ENCODE measurements at regions not wholly inside any gene's neighbourhood (a gene's known extent, or its start where the extent isn't known, plus 50 kb on each side); places are given as distances from the start of the nearest gene placed in this dataset.
"Not testable (repeated sequence)": the region's sequence is repeated elsewhere in the genome, so short reads cannot be mapped to it uniquely, and the experiment has no call there.

GRCh38 chr15:95698951-95699350 is 631.5 kb upstream of the NR2F2 start:
- no peak for TF ChIP-seq CTCF (IDR thresholded peaks at IDR 0.05; ENCODE audit: borderline replicate concordance, control extremely low read depth, extremely low read depth, insufficient read depth, missing control alignments)
- in situ Hi-C loops (cut with MboI; ENCODE audit: low sequenced_read_pairs, unreplicated experiment) = no loop called here
- no peak for DNase-seq (ENCODE audit: low spot score)

- no peak for TF ChIP-seq CTCF (IDR thresholded peaks at IDR 0.05; ENCODE audit: borderline replicate concordance, control extremely low read depth, extremely low read depth, insufficient read depth, missing control alignments)
- no peak for DNase-seq (ENCODE audit: low spot score)
- in situ Hi-C loops (cut with MboI; ENCODE audit: low sequenced_read_pairs, unreplicated experiment) = no loop called here
Observed at GRCh38 chr15:95699578-95699977, 630.9 kb upstream of the NR2F2 start.

- not testable (repeated sequence) for DNase-seq (ENCODE audit: low spot score)
Observed at GRCh38 chr15:95700692-95701091, 629.8 kb upstream of the NR2F2 start.

GRCh38 chr15:95701410-95701809 is 629.1 kb upstream of the NR2F2 start:
- in situ Hi-C loops (cut with MboI; ENCODE audit: low sequenced_read_pairs, unreplicated experiment) = no loop called here
- TF ChIP-seq CTCF (IDR thresholded peaks at IDR 0.05; ENCODE audit: borderline replicate concordance, control extremely low read depth, extremely low read depth, insufficient read depth, missing control alignments) = no peak

More at GRCh38 chr15:95700692-95701091, 629.8 kb upstream of the NR2F2 start:
- in situ Hi-C loops (cut with MboI; ENCODE audit: low sequenced_read_pairs, unreplicated experiment) = not testable (repeated sequence)

GRCh38 chr15:95709959-95710695 is 620.4 kb upstream of the NR2F2 start:
- in situ Hi-C loops (cut with MboI; ENCODE audit: low sequenced_read_pairs, unreplicated experiment) = no loop called here
- no peak for DNase-seq (ENCODE audit: low spot score)

More at GRCh38 chr15:95701410-95701809, 629.1 kb upstream of the NR2F2 start:
- DNase-seq (ENCODE audit: low spot score) = no peak

GRCh38 chr15:95712785-95713184 is 617.7 kb upstream of the NR2F2 start:
- no peak for DNase-seq (ENCODE audit: low spot score)
- in situ Hi-C loops (cut with MboI; ENCODE audit: low sequenced_read_pairs, unreplicated experiment) = no loop called here
- TF ChIP-seq CTCF (IDR thresholded peaks at IDR 0.05; ENCODE audit: borderline replicate concordance, control extremely low read depth, extremely low read depth, insufficient read depth, missing control alignments) = no peak

More at GRCh38 chr15:95709959-95710695, 620.4 kb upstream of the NR2F2 start:
- TF ChIP-seq CTCF (IDR thresholded peaks at IDR 0.05; ENCODE audit: borderline replicate concordance, control extremely low read depth, extremely low read depth, insufficient read depth, missing control alignments) = no peak

GRCh38 chr15:95713324-95713723 is 617.2 kb upstream of the NR2F2 start:
- no peak for TF ChIP-seq CTCF (IDR thresholded peaks at IDR 0.05; ENCODE audit: borderline replicate concordance, control extremely low read depth, extremely low read depth, insufficient read depth, missing control alignments)
- in situ Hi-C loops (cut with MboI; ENCODE audit: low sequenced_read_pairs, unreplicated experiment) = no loop called here

More at GRCh38 chr15:95713324-95713723, 617.2 kb upstream of the NR2F2 start:
- DNase-seq (ENCODE audit: low spot score) = no peak
